Transverse colon (tissue), 3 donors: ENCODE measurements at regions not wholly inside any gene's neighbourhood (a gene's known extent, or its start where the extent isn't known, plus 50 kb on each side); places are given as distances from the start of the nearest gene placed in this dataset.

Source experiments
- CTCF ChIP-seq, 5 experiments: fragments of 200-600 bp in 3 of 5; fragments of 450-650 bp in 2 of 5; sonication (generic) in 3 of 5; IDR thresholded peaks; 1 replicate in 2 of 5; 2 replicates in 3 of 5; pipeline ENCODE4 v1.5.1; 2016 to 2017; ENCODE audit warnings: antibody characterized with exemption in 5 of 5, inconsistent platforms in 3 of 5, mild to moderate bottlenecking in 2 of 5, moderate library complexity in 1 of 5
- POLR2A ChIP-seq: fragments of 450-650 bp; IDR thresholded peaks from one replicate; pipeline ENCODE4 v1.6.1; 2016; ENCODE audit warnings: antibody characterized with exemption, mild to moderate bottlenecking, moderate library complexity

DNA sequence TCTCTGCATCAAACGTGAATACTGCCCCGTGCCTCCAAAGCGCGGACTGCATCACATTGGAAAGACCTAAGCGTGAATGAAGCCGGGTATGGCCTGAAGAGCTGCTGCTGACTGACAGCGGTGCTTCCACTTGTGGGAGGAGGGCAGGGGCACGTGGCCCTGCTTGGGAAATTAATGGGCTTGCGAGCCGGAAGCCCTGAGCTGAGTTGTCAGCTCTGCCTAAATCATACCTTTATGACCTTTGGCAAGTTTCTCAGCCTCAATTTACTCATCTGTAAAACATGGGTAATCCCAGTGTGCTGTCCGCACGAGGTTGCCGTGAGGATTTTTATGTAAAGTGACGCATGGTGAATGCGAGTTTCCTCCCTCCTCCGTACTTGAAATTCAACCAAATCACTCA is 67.0 kb upstream of the FOXQ1 start:
- TF ChIP-seq POLR2A (no peak), CTCF (IDR thresholded peaks at IDR 0.05) (no peak)
